ENCODE measurements at regions not wholly inside any gene's neighbourhood (a gene's known extent, or its start where the extent isn't known, plus 50 kb on each side); places are given as distances from the start of the nearest gene placed in this dataset.

DNA sequence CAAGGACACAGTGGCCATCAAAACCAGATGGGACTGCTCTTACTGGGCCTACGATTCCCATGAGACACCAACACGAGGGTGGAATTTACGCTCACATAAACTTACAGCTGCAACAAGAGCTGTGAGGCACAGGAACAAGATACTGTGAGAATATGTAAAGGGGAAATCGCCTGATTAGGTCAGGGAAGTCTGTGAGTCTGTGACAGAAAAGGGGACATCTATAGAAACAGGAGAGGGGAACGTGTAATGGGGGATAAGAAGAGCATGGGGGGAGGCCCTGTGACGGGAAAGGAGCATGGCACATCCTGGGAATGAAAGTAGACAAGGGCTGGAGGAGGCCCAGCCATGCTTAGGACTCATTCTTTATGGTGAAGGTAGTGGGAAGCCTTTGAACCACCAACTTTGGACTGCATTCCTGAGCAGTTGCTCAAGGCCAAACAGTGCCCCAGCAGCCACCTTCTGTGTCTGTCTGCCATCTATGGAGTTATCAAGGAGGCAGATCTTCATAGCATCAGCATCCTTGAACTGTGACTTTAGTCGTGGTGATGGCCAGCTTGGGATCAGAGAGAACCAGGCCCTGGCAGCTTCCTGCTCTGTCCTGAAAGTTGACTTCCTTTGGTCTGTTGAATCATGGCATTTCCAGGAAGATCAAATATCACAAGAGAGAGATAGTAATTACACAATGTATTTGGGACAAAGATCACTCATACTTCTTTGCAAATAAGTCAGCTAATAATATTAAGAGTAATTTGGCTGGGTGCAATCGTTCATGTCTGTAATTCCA, 87.9 kb upstream of the FAM169A start:
- TF ChIP-seq CTCF (IDR thresholded peaks at IDR 0.05) (no peak), POLR2A (IDR thresholded peaks at IDR 0.05) (no peak), POLR2AphosphoS5 (IDR thresholded peaks at IDR 0.05) (no peak)
